B cell (primary cell): ENCODE measurements at regions not wholly inside any gene's neighbourhood (a gene's known extent, or its start where the extent isn't known, plus 50 kb on each side); places are given as distances from the start of the nearest gene placed in this dataset.

Experiments
- CTCF ChIP-seq: fragments of 200-600 bp; IDR thresholded peaks from one replicate; pipeline ENCODE4 v1.8.0; 2022; ENCODE audit warnings: antibody characterized with exemption, mild to moderate bottlenecking
- EZH2 ChIP-seq: IDR thresholded peaks from 2 replicates; pipeline ENCODE4 v1.6.1; 2012; ENCODE audit warnings: borderline replicate concordance, low read depth, mild to moderate bottlenecking, moderate library complexity, low read length; ENCODE audit not compliant: insufficient read depth, poor library complexity, severe bottlenecking

GRCh38 chr3:30225021-30225420 is 381.4 kb upstream of the TGFBR2 start:
- no peak for TF ChIP-seq CTCF
- TF ChIP-seq EZH2: no peak
